ENCODE measurements at regions not wholly inside any gene's neighbourhood (a gene's known extent, or its start where the extent isn't known, plus 50 kb on each side); places are given as distances from the start of the nearest gene placed in this dataset.

- Histone ChIP-seq H3K27me3 (peaks cover 24% of the 10 kb centered on the region), H3K36me3 (no peaks in the 10 kb centered on the region), H3K4me1 (no peaks in the 10 kb centered on the region), H3K9me3 (no peaks in the 10 kb centered on the region; the same call in 1 of the 2 replicates), H3K4me3 (ENCODE audit: low read depth, low read length) (no peak overlapping the region)
- no peak for DNase-seq
- TF ChIP-seq, protein P1, sequence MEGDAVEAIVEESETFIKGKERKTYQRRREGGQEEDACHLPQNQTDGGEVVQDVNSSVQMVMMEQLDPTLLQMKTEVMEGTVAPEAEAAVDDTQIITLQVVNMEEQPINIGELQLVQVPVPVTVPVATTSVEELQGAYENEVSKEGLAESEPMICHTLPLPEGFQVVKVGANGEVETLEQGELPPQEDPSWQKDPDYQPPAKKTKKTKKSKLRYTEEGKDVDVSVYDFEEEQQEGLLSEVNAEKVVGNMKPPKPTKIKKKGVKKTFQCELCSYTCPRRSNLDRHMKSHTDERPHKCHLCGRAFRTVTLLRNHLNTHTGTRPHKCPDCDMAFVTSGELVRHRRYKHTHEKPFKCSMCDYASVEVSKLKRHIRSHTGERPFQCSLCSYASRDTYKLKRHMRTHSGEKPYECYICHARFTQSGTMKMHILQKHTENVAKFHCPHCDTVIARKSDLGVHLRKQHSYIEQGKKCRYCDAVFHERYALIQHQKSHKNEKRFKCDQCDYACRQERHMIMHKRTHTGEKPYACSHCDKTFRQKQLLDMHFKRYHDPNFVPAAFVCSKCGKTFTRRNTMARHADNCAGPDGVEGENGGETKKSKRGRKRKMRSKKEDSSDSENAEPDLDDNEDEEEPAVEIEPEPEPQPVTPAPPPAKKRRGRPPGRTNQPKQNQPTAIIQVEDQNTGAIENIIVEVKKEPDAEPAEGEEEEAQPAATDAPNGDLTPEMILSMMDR (IDR thresholded peaks at IDR 0.05; ENCODE audit: low read depth, low read length) = no peak
These were observed 52.7 kb upstream of the TM9SF2 start for GRCh38 chr13:99448546-99448945.

GRCh38 chr13:99450416-99450815, 50.9 kb upstream of the TM9SF2 start:
- Histone ChIP-seq H3K36me3 (no peaks in the 10 kb centered on the region), H3K4me1 (no peaks in the 10 kb centered on the region), H3K9me3 (no peaks in the 10 kb centered on the region; the same call in 1 of the 2 replicates), H3K27me3 (peaks cover 24% of the 10 kb centered on the region), H3K4me3 (ENCODE audit: low read depth, low read length) (no peak overlapping the region)
- TF ChIP-seq, protein P1 (IDR thresholded peaks at IDR 0.05; ENCODE audit: low read depth, low read length) = no peak
- no peak for DNase-seq
